ENCODE measurements at regions not wholly inside any gene's neighbourhood (a gene's known extent, or its start where the extent isn't known, plus 50 kb on each side); places are given as distances from the start of the nearest gene placed in this dataset.

DNA sequence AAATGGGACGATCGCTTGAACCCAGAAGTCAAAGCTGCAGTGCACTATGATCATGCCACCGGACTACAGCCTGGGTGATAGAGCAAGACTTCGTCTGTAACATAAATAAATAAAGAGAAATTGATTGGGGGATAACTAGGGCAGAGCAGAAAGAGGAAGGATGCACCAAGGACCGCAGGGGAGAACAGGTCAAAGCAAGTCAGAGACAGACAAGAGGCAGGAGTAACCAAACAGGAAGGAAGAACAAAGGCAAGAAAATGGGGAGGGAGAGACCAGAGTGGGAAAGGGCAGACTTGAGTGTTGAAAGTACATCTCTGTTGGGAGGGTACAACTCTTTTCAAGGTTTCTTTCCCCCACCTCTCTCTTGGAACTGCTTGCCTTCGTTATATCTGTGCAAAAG lies 50.8 kb upstream of the ELK3 start:
- TF ChIP-seq BHLHE40 (IDR thresholded peaks at IDR 0.05; ENCODE audit: borderline replicate concordance) (no peak), L3MBTL2 (conservative IDR thresholded peaks at IDR 0.05) (no peak), HDGF (IDR thresholded peaks at IDR 0.05; ENCODE audit: borderline replicate concordance) (no peak), ARNT (IDR thresholded peaks at IDR 0.05) (no peak), FOXM1 (IDR thresholded peaks at IDR 0.05; ENCODE audit: borderline replicate concordance) (no peak), SP1 (IDR thresholded peaks at IDR 0.05) (no peak), ZNF384 (IDR thresholded peaks at IDR 0.05) (no peak), CTBP1 (IDR thresholded peaks at IDR 0.05; ENCODE audit: borderline replicate concordance) (no peak), FOXA1 (IDR thresholded peaks at IDR 0.05) (no peak), TARDBP (IDR thresholded peaks at IDR 0.05) (no peak)
- no peak for DNase-seq (ENCODE audit: extremely low spot score)
- CTCF ChIA-PET: no interaction called here
- POLR2A ChIA-PET: no interaction called here

GRCh38 chr12:96143827-96144565 lies 50.2 kb upstream of the ELK3 start:
- no peak for DNase-seq (ENCODE audit: extremely low spot score)
- ChIA-PET POLR2A (no interaction called here), CTCF (no interaction called here)
- TF ChIP-seq NFRKB (IDR thresholded peaks at IDR 0.05) (no peak), TARDBP (IDR thresholded peaks at IDR 0.05) (no peak), CTBP1 (IDR thresholded peaks at IDR 0.05; ENCODE audit: borderline replicate concordance) (no peak), FOXK2 (IDR thresholded peaks at IDR 0.05) (no peak), ZNF384 (IDR thresholded peaks at IDR 0.05) (no peak), HDGF (IDR thresholded peaks at IDR 0.05; ENCODE audit: borderline replicate concordance) (no peak), L3MBTL2 (conservative IDR thresholded peaks at IDR 0.05) (no peak), FOXA1 (IDR thresholded peaks at IDR 0.05) (no peak), ELF4 (IDR thresholded peaks at IDR 0.05) (no peak), FOXM1 (IDR thresholded peaks at IDR 0.05; ENCODE audit: borderline replicate concordance) (no peak), LEF1 (IDR thresholded peaks at IDR 0.05; ENCODE audit: borderline replicate concordance) (no peak), ARNT (IDR thresholded peaks at IDR 0.05) (no peak), SUZ12 (IDR thresholded peaks at IDR 0.05) (no peak), BHLHE40 (IDR thresholded peaks at IDR 0.05; ENCODE audit: borderline replicate concordance) (no peak), SP1 (IDR thresholded peaks at IDR 0.05) (no peak)
- TF ChIP-seq, protein P1, sequence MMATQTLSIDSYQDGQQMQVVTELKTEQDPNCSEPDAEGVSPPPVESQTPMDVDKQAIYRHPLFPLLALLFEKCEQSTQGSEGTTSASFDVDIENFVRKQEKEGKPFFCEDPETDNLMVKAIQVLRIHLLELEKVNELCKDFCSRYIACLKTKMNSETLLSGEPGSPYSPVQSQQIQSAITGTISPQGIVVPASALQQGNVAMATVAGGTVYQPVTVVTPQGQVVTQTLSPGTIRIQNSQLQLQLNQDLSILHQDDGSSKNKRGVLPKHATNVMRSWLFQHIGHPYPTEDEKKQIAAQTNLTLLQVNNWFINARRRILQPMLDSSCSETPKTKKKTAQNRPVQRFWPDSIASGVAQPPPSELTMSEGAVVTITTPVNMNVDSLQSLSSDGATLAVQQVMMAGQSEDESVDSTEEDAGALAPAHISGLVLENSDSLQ (IDR thresholded peaks at IDR 0.05): no peak
